ENCODE measurements at regions not wholly inside any gene's neighbourhood (a gene's known extent, or its start where the extent isn't known, plus 50 kb on each side); places are given as distances from the start of the nearest gene placed in this dataset.
"Not testable (repeated sequence)": the region's sequence is repeated elsewhere in the genome, so short reads cannot be mapped to it uniquely, and the experiment has no call there.

GRCh38 chr6:78231002-78231401 is 578.2 kb downstream of the MEI4 start:
- H3K36me3 Mint-ChIP-seq (ENCODE audit: low read depth): no peaks in the 10 kb centered on the region

GRCh38 chr6:78243519-78243918 is 590.7 kb downstream of the MEI4 start:
- no peak overlapping the region for H3K4me3 Mint-ChIP-seq
- no peak overlapping the region for H3K27ac Mint-ChIP-seq
- no peak for TF ChIP-seq CTCF (IDR thresholded peaks at IDR 0.05)
- no peaks in the 10 kb centered on the region for H3K36me3 Mint-ChIP-seq (ENCODE audit: low read depth)
- peaks cover 13% of the 10 kb centered on the region for H3K9me3 Mint-ChIP-seq
- H3K27me3 Mint-ChIP-seq (ENCODE audit: low read depth, poor library complexity): peaks cover 4% of the 10 kb centered on the region
- DNase-seq: no peak
- no peaks in the 10 kb centered on the region for H3K4me1 Mint-ChIP-seq

More at GRCh38 chr6:78231002-78231401, 578.2 kb downstream of the MEI4 start:
- Mint-ChIP-seq H3K27ac (no peak overlapping the region), H3K27me3 (ENCODE audit: low read depth, poor library complexity) (no peaks in the 10 kb centered on the region), H3K4me1 (no peaks in the 10 kb centered on the region), H3K9me3 (no peaks in the 10 kb centered on the region), H3K4me3 (no peak overlapping the region)
- DNase-seq: no peak
- no peak for TF ChIP-seq CTCF (IDR thresholded peaks at IDR 0.05)

- Mint-ChIP-seq H3K4me1 (no peaks in the 10 kb centered on the region), H3K36me3 (ENCODE audit: low read depth) (no peaks in the 10 kb centered on the region), H3K4me3 (no peak overlapping the region), H3K9me3 (no peaks in the 10 kb centered on the region), H3K27ac (no peak overlapping the region), H3K27me3 (ENCODE audit: low read depth, poor library complexity) (peaks cover 7% of the 10 kb centered on the region)
- no peak for TF ChIP-seq CTCF (IDR thresholded peaks at IDR 0.05)
- no peak for DNase-seq
Observed at GRCh38 chr6:78251931-78252330, 599.1 kb downstream of the MEI4 start.

GRCh38 chr6:78253618-78254017 is 600.8 kb downstream of the MEI4 start:
- DNase-seq: no peak
- TF ChIP-seq CTCF (IDR thresholded peaks at IDR 0.05): no peak
- Mint-ChIP-seq H3K4me1 (no peaks in the 10 kb centered on the region), H3K27ac (no peak overlapping the region), H3K27me3 (ENCODE audit: low read depth, poor library complexity) (peaks cover 7% of the 10 kb centered on the region), H3K36me3 (ENCODE audit: low read depth) (no peaks in the 10 kb centered on the region), H3K4me3 (no peak overlapping the region), H3K9me3 (no peaks in the 10 kb centered on the region)

GRCh38 chr6:78259935-78260334 is 607.1 kb downstream of the MEI4 start:
- Mint-ChIP-seq H3K27me3 (ENCODE audit: low read depth, poor library complexity) (peaks cover 4% of the 10 kb centered on the region), H3K36me3 (ENCODE audit: low read depth) (no peaks in the 10 kb centered on the region), H3K4me1 (no peaks in the 10 kb centered on the region), H3K4me3 (no peak overlapping the region), H3K27ac (no peak overlapping the region), H3K9me3 (no peaks in the 10 kb centered on the region)
- no peak for DNase-seq
- no peak for TF ChIP-seq CTCF (IDR thresholded peaks at IDR 0.05)

GRCh38 chr6:78260427-78260826 is 606.9 kb upstream of the IRAK1BP1 start:
- H3K4me1 Mint-ChIP-seq; H3K27me3 Mint-ChIP-seq (ENCODE audit: low read depth, poor library complexity); H3K27ac Mint-ChIP-seq; H3K9me3 Mint-ChIP-seq; H3K4me3 Mint-ChIP-seq; H3K36me3 Mint-ChIP-seq (ENCODE audit: low read depth); DNase-seq: not testable (repeated sequence)
